Panc1 (cell line): ENCODE measurements at regions not wholly inside any gene's neighbourhood (a gene's known extent, or its start where the extent isn't known, plus 50 kb on each side); places are given as distances from the start of the nearest gene placed in this dataset.

ENCODE experiments used
- ATAC-seq: fragments of 200-7000 bp; cut with Tn5 transposase; 2 replicates; pipeline ENCODE4 v1.9.1; 2020; ENCODE audit warnings: mild to moderate bottlenecking, moderate library complexity
- BruUV-seq: library from RNA; stranded (reverse); fragments of 400-500 nt; replicated peaks from 2 replicates; lab custom pipeline; 2021; lab: Mats Ljungman, UMichigan
- CTCF ChIA-PET: fragments of 300-600 bp; sonication (Branson Sonifier 250); formaldehyde crosslinking; loops from one replicate; lab custom pipeline; 2022; ENCODE audit warnings: antibody characterized with exemption; lab: Charles Lee
- POLR2A ChIA-PET: fragments of 300-600 bp; sonication (Branson Sonifier 250); formaldehyde crosslinking; loops from one replicate; lab custom pipeline; 2022; ENCODE audit warnings: antibody characterized with exemption; lab: Charles Lee
- DNase-seq: peaks from one replicate; pipeline ENCODE4 v3.0.0-alpha.2; 2010; ENCODE audit warnings: low read depth, low spot score
- H3K27ac ChIP-seq: 2 replicates; pipeline ENCODE4 v1.5.1; 2011; ENCODE audit warnings: mild to moderate bottlenecking, low read length, inconsistent platforms
- H3K27me3 ChIP-seq: fragments of 200-500 bp; sonication (Bioruptor generic); 2 replicates; pipeline ENCODE4 v1.6.0; 2014; ENCODE audit warnings: low read length, inconsistent platforms; ENCODE audit not compliant: control insufficient read depth, insufficient read depth
- H3K36me3 ChIP-seq: fragments of 200-500 bp; sonication (Bioruptor generic); 2 replicates; pipeline ENCODE4 v1.5.1; 2014; ENCODE audit warnings: inconsistent platforms, mild to moderate bottlenecking, low read length, moderate library complexity; ENCODE audit not compliant: control insufficient read depth, insufficient read depth
- H3K4me1 ChIP-seq: 2 replicates; pipeline ENCODE4 v1.5.1; 2011; ENCODE audit warnings: inconsistent platforms, mild to moderate bottlenecking, low read length, moderate library complexity; ENCODE audit not compliant: control insufficient read depth, insufficient read depth
- H3K4me3 ChIP-seq, 2 experiments: 2 replicates each; pipeline ENCODE4 v1.5.1; 2011 to 2012; ENCODE audit warnings: low read depth in 2 of 2, low read length in 2 of 2, mild to moderate bottlenecking in 2 of 2, inconsistent platforms in 1 of 2, moderate library complexity in 1 of 2
- H3K9me3 ChIP-seq: fragments of 200-500 bp; sonication (Bioruptor generic); 2 replicates; pipeline ENCODE4 v1.5.1; 2014; ENCODE audit warnings: low read depth, mild to moderate bottlenecking, inconsistent platforms, low read length, moderate library complexity; ENCODE audit not compliant: control insufficient read depth, insufficient read depth
- CTCF ChIP-seq: fragments of 450-650 bp; IDR thresholded peaks from 2 replicates; pipeline ENCODE4 v1.5.1; 2017; ENCODE audit warnings: mild to moderate bottlenecking
- POLR2AphosphoS5 ChIP-seq: IDR thresholded peaks from 2 replicates; pipeline ENCODE4 v1.6.1; 2012; ENCODE audit warnings: mild to moderate bottlenecking, low read depth, low read length, moderate library complexity
- REST ChIP-seq, 2 experiments: IDR thresholded peaks; 2 replicates each; pipeline ENCODE4 v1.6.1; 2011 to 2012; ENCODE audit warnings: low read depth in 2 of 2, control low read depth in 1 of 2, low read length in 1 of 2, mild to moderate bottlenecking in 1 of 2, moderate library complexity in 1 of 2; ENCODE audit not compliant: insufficient read depth in 1 of 2
- SIN3A ChIP-seq: IDR thresholded peaks from 2 replicates; pipeline ENCODE4 v1.6.1; 2012; ENCODE audit warnings: low read depth, mild to moderate bottlenecking, low read length, moderate library complexity, borderline replicate concordance; ENCODE audit not compliant: insufficient read depth
- TCF7L2 ChIP-seq: IDR thresholded peaks from 2 replicates; pipeline ENCODE4 v1.6.1; 2011; ENCODE audit warnings: mild to moderate bottlenecking, low read depth, low read length, inconsistent platforms
- in situ Hi-C: cut with HindIII; loops from 2 replicates; pipeline ENCODE4 v1.10.0; 2016; ENCODE audit warnings: low sequenced_read_pairs, low pct_unique_long_range_greater_than_20kb
- intact Hi-C: fragments of 100-400 bp; cut with micrococcal nuclease; formaldehyde crosslinking; loops from one replicate; pipeline ENCODE4 v1.10.0; 2022; ENCODE audit not compliant: unreplicated experiment

GRCh38 chr3:117218641-117219048 lies 509.1 kb downstream of the TUSC7 start:
- ChIA-PET CTCF (no interaction called here), POLR2A (no interaction called here)
- no TSS peak for BruUV-seq
- DNase-seq: no peak
- Histone ChIP-seq H3K4me3 (no peak overlapping the region), H3K27ac (no peak overlapping the region), H3K4me1 (no peaks in the 10 kb centered on the region), H3K27me3 (no peaks in the 10 kb centered on the region), H3K9me3 (no peaks in the 10 kb centered on the region), H3K36me3 (no peaks in the 10 kb centered on the region)
- no peak for ATAC-seq
- in situ Hi-C loops: no loop called here
- TF ChIP-seq REST (IDR thresholded peaks at IDR 0.05; ENCODE audit: insufficient read depth in 1 of 2, low read depth in 2 of 2, low read length in 1 of 2) (no peak), SIN3A (no peak), TCF7L2 (no peak), POLR2AphosphoS5 (no peak), CTCF (no peak)
- intact Hi-C loops: no loop called here

GRCh38 chr3:117219296-117219695 lies 509.7 kb downstream of the TUSC7 start:
- intact Hi-C loops: no loop called here
- ChIA-PET POLR2A (no interaction called here), CTCF (no interaction called here)
- Histone ChIP-seq H3K36me3 (no peaks in the 10 kb centered on the region), H3K9me3 (no peaks in the 10 kb centered on the region), H3K27ac (no peak overlapping the region), H3K4me3 (no peak overlapping the region), H3K4me1 (no peaks in the 10 kb centered on the region), H3K27me3 (no peaks in the 10 kb centered on the region)
- no TSS peak for BruUV-seq
- ATAC-seq: no peak
- no peak for DNase-seq
- TF ChIP-seq POLR2AphosphoS5 (no peak), REST (IDR thresholded peaks at IDR 0.05; ENCODE audit: insufficient read depth in 1 of 2, low read depth in 2 of 2, low read length in 1 of 2) (no peak), TCF7L2 (no peak), SIN3A (no peak), CTCF (no peak)
- in situ Hi-C loops: no loop called here
